ENCODE measurements at regions not wholly inside any gene's neighbourhood (a gene's known extent, or its start where the extent isn't known, plus 50 kb on each side); places are given as distances from the start of the nearest gene placed in this dataset.
A peak's percentile ranks its signal among the peaks of the same experiment; 100 is the strongest.

DNA sequence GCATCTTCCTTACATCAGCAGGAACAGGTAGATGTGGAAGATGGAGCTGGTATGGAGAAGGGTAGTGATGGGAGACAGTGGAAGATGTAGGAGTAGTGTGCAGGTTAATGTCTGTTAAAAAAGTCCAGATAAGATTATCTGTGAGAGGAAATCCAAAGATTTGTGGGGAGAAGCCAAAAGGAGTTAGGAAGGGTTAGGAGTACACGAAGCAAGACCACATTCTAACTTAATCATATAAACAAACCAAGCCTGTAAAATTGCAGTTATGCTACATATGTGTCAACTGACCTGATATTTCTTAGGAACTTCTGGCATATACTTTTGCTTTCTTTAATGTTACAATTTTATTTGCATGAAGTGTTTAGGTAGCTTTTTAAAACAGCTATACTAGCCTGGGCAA is 142.1 kb upstream of the DMRT1 start:
- H3K4me3 ChIP-seq (replicated peaks; ENCODE audit: low read depth, low read length), result no peak overlapping the region
- H3K27me3 ChIP-seq (replicated peaks; ENCODE audit: control insufficient read depth, insufficient read depth, low read length), result no peaks in the 10 kb centered on the region; the same call in 1 of the 2 replicates
- no peak for DNase-seq (ENCODE audit: extremely low read depth, insufficient read length)
- no peak for TF ChIP-seq CTCF (IDR thresholded peaks at IDR 0.05; ENCODE audit: insufficient read depth, low read length, poor library complexity, severe bottlenecking)
- no peaks in the 10 kb centered on the region for H3K36me3 ChIP-seq (ENCODE audit: control insufficient read depth, insufficient read depth, low read length)

DNA sequence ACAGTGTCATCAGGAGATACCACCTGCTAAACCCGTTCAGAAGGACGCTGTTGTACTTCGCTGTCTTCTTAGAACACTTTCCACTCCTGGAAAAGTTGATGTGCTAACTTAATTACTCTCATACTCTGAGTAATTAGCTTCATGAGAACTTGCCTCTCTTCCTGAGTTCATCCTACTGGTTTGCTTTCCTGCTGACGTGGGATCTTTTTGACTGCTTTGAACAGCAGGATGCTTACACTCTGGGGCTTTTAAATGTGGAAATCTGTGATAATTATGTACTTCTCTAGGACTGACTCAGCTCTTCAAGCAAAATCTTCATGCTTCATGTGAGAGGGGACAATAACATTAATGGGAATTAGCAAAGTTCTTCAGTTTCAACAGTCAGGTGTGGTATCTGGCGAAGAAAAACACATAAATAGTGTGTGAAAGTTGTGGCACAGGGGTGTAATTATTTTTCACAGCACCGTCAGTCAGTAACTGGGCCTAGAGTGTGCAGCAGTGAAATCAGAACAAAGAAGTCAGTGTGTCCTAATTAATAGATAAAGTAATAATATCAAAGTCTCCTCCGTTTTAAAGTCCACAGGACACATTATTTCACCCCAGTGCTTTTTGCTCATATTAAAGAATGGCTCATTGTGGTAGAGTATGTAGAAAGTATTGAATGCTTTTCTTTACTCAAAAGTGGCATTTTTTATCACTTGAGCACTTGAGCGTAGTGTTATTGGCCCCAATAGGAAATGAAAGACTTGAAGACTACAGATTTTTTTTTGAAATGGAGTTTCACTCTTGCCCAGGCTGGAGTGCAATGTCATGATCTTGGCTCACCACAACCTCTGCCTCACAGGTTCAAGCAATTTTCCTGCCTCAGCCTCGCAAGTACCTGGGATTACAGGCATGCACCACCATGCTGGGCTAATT is 140.9 kb upstream of the DMRT1 start:
- no peak for TF ChIP-seq CTCF (IDR thresholded peaks at IDR 0.05; ENCODE audit: insufficient read depth, low read length, poor library complexity, severe bottlenecking)
- H3K36me3 ChIP-seq (ENCODE audit: control insufficient read depth, insufficient read depth, low read length), result no peaks in the 10 kb centered on the region
- peak; percentile 10 for DNase-seq (ENCODE audit: extremely low read depth, insufficient read length)
- no peak overlapping the region for H3K4me3 ChIP-seq (replicated peaks; ENCODE audit: low read depth, low read length)
- no peaks in the 10 kb centered on the region; the same call in 1 of the 2 replicates for H3K27me3 ChIP-seq (replicated peaks; ENCODE audit: control insufficient read depth, insufficient read depth, low read length)

DNA sequence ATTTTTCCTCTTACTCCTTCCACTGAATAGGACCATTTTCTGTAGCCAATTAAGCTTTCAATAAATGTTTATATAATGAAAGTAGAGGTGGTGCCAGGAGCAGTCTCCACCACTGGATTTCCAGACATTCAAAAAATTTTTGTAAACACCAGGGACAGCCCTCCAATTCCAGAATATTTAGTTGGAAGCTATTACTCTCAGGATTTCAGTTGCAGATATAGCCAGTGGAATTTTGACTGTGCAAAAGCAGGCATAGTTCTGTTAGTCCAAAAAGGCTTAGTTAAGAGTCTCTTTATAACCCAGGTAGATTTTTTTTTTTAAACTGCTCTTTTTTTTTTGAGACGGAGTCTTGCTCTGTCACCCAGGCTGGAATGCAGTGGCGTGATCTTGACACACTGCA is 138.1 kb upstream of the DMRT1 start:
- H3K4me3 ChIP-seq (replicated peaks; ENCODE audit: low read depth, low read length), result no peak overlapping the region
- no peaks in the 10 kb centered on the region for H3K36me3 ChIP-seq (ENCODE audit: control insufficient read depth, insufficient read depth, low read length)
- TF ChIP-seq CTCF (IDR thresholded peaks at IDR 0.05; ENCODE audit: insufficient read depth, low read length, poor library complexity, severe bottlenecking), result no peak
- no peak for DNase-seq (ENCODE audit: extremely low read depth, insufficient read length)
- H3K27me3 ChIP-seq (replicated peaks; ENCODE audit: control insufficient read depth, insufficient read depth, low read length), result no peaks in the 10 kb centered on the region; the same call in 1 of the 2 replicates

DNA sequence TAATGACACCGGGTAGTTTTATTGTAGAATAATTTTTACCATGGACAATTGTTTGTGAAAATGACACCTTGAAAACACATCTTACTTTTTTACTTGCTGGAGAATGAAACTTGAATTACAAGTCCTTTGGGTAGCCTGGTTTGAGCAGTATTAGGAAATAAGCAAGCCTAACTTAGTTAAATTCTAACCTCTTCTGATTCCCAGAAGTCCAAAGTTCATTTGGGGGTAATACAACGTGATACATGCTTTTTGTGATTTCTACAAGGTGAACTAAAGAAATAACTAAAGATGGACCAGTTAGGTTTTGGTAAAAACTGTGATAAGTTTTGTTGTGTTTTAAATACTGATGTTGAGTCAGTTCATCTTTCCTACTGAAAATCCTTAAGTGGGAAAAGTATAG is 135.4 kb upstream of the DMRT1 start:
- no peak for DNase-seq (ENCODE audit: extremely low read depth, insufficient read length)
- Histone ChIP-seq H3K36me3 (ENCODE audit: control insufficient read depth, insufficient read depth, low read length) (no peaks in the 10 kb centered on the region), H3K4me3 (replicated peaks; ENCODE audit: low read depth, low read length) (no peak overlapping the region), H3K27me3 (replicated peaks; ENCODE audit: control insufficient read depth, insufficient read depth, low read length) (no peaks in the 10 kb centered on the region)
- TF ChIP-seq CTCF (IDR thresholded peaks at IDR 0.05; ENCODE audit: insufficient read depth, low read length, poor library complexity, severe bottlenecking), result no peak

- DNase-seq (ENCODE audit: extremely low read depth, insufficient read length), result no peak
- no peak for TF ChIP-seq CTCF (IDR thresholded peaks at IDR 0.05; ENCODE audit: insufficient read depth, low read length, poor library complexity, severe bottlenecking)
- Histone ChIP-seq H3K36me3 (ENCODE audit: control insufficient read depth, insufficient read depth, low read length) (no peaks in the 10 kb centered on the region), H3K27me3 (replicated peaks; ENCODE audit: control insufficient read depth, insufficient read depth, low read length) (no peaks in the 10 kb centered on the region), H3K4me3 (replicated peaks; ENCODE audit: low read depth, low read length) (peak overlapping the region; percentile 42)
Observed at GRCh38 chr9:706606-707459, 134.7 kb upstream of the DMRT1 start.
